ENCODE measurements at regions not wholly inside any gene's neighbourhood (a gene's known extent, or its start where the extent isn't known, plus 50 kb on each side); places are given as distances from the start of the nearest gene placed in this dataset.

DNA sequence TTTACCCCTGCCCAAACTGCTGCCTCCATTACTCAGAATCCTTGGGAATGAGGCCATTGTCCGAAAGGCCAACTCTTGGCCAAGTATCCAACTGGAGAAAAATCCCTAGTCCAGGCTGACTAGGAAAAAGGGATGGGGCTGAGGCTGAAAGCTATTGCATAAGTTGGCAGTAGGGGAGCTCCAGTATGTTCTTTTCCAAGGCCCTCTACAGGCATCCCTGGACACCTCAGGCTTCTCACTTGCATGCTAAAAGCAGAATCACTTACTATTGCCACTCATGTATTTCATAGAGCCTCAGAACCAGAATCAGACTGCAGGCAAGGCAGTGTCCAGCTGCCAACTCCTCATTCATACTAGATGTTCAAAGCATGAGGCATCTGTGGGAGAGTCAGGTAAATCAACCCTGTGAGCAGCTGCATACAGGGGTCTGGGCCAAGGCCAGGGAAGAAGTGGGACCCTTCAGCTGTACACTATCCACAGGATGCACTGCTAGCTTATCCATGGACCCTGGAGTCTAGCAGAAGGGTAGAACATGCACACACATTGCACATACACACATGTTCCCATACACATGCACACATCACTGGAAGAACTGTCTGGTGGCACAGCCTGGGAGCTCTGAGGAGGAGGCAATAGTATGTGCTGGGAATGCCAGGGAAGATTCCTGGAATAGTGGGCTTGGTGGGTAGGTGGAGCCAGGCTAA is 195.3 kb downstream of the C1orf94 start:
- TF ChIP-seq, protein P1, sequence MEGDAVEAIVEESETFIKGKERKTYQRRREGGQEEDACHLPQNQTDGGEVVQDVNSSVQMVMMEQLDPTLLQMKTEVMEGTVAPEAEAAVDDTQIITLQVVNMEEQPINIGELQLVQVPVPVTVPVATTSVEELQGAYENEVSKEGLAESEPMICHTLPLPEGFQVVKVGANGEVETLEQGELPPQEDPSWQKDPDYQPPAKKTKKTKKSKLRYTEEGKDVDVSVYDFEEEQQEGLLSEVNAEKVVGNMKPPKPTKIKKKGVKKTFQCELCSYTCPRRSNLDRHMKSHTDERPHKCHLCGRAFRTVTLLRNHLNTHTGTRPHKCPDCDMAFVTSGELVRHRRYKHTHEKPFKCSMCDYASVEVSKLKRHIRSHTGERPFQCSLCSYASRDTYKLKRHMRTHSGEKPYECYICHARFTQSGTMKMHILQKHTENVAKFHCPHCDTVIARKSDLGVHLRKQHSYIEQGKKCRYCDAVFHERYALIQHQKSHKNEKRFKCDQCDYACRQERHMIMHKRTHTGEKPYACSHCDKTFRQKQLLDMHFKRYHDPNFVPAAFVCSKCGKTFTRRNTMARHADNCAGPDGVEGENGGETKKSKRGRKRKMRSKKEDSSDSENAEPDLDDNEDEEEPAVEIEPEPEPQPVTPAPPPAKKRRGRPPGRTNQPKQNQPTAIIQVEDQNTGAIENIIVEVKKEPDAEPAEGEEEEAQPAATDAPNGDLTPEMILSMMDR (IDR thresholded peaks at IDR 0.05): no peak
- TF ChIP-seq POLR2A (IDR thresholded peaks at IDR 0.05): no peak

Measured in thyroid gland (tissue), 4 donors.